ENCODE measurements at regions not wholly inside any gene's neighbourhood (a gene's known extent, or its start where the extent isn't known, plus 50 kb on each side); places are given as distances from the start of the nearest gene placed in this dataset.

GRCh38 chr1:110752941-110753725, 78.4 kb upstream of the KCNA3 start:
- no peak overlapping the region for H3K4me3 Mint-ChIP-seq (ENCODE audit: unreplicated experiment)
- H3K27ac Mint-ChIP-seq (ENCODE audit: unreplicated experiment), result peak overlapping the region; percentile 57
- no peak for TF ChIP-seq CTCF (IDR thresholded peaks at IDR 0.05; ENCODE audit: partially characterized antibody, unreplicated experiment)
- no peaks in the 10 kb centered on the region for H3K36me3 Mint-ChIP-seq (ENCODE audit: unreplicated experiment)
- peaks cover 7% of the 10 kb centered on the region for H3K27me3 Mint-ChIP-seq (ENCODE audit: unreplicated experiment)
- peaks cover 57% of the 10 kb centered on the region for H3K4me1 Mint-ChIP-seq (ENCODE audit: low read depth, unreplicated experiment)
- DNase-seq, result no peak
- H3K9me3 Mint-ChIP-seq (ENCODE audit: unreplicated experiment), result peaks cover 15% of the 10 kb centered on the region

GRCh38 chr1:110750562-110750961, 75.8 kb upstream of the KCNA3 start:
- peaks cover 47% of the 10 kb centered on the region for H3K4me1 Mint-ChIP-seq (ENCODE audit: low read depth, unreplicated experiment)
- no peak for TF ChIP-seq CTCF (IDR thresholded peaks at IDR 0.05; ENCODE audit: partially characterized antibody, unreplicated experiment)
- H3K36me3 Mint-ChIP-seq (ENCODE audit: unreplicated experiment), result no peaks in the 10 kb centered on the region
- no peak for DNase-seq
- peaks cover 3% of the 10 kb centered on the region for H3K9me3 Mint-ChIP-seq (ENCODE audit: unreplicated experiment)
- H3K27me3 Mint-ChIP-seq (ENCODE audit: unreplicated experiment), result no peaks in the 10 kb centered on the region
- no peak overlapping the region for H3K4me3 Mint-ChIP-seq (ENCODE audit: unreplicated experiment)
- peak overlapping the region; percentile 28 for H3K27ac Mint-ChIP-seq (ENCODE audit: unreplicated experiment)

- no peak for DNase-seq
- Mint-ChIP-seq H3K27me3 (ENCODE audit: unreplicated experiment) (peaks cover 1% of the 10 kb centered on the region), H3K27ac (ENCODE audit: unreplicated experiment) (peak overlapping the region; percentile 74), H3K4me1 (ENCODE audit: low read depth, unreplicated experiment) (peaks cover 47% of the 10 kb centered on the region), H3K4me3 (ENCODE audit: unreplicated experiment) (peak overlapping the region; percentile 18), H3K36me3 (ENCODE audit: unreplicated experiment) (no peaks in the 10 kb centered on the region), H3K9me3 (ENCODE audit: unreplicated experiment) (peaks cover 3% of the 10 kb centered on the region)
- TF ChIP-seq CTCF (IDR thresholded peaks at IDR 0.05; ENCODE audit: partially characterized antibody, unreplicated experiment), result no peak
Observed at GRCh38 chr1:110749960-110750359, 75.2 kb upstream of the KCNA3 start.

GRCh38 chr1:110746644-110747259, 72.0 kb upstream of the KCNA3 start:
- no peak for TF ChIP-seq CTCF (IDR thresholded peaks at IDR 0.05; ENCODE audit: partially characterized antibody, unreplicated experiment)
- no peaks in the 10 kb centered on the region for H3K36me3 Mint-ChIP-seq (ENCODE audit: unreplicated experiment)
- H3K4me3 Mint-ChIP-seq (ENCODE audit: unreplicated experiment), result no peak overlapping the region
- H3K27me3 Mint-ChIP-seq (ENCODE audit: unreplicated experiment), result peaks cover 2% of the 10 kb centered on the region
- H3K27ac Mint-ChIP-seq (ENCODE audit: unreplicated experiment), result no peak overlapping the region
- no peaks in the 10 kb centered on the region for H3K9me3 Mint-ChIP-seq (ENCODE audit: unreplicated experiment)
- DNase-seq, result no peak
- H3K4me1 Mint-ChIP-seq (ENCODE audit: low read depth, unreplicated experiment), result peaks cover 28% of the 10 kb centered on the region

- H3K9me3 Mint-ChIP-seq (ENCODE audit: unreplicated experiment), result no peaks in the 10 kb centered on the region
- H3K27me3 Mint-ChIP-seq (ENCODE audit: unreplicated experiment), result peaks cover 4% of the 10 kb centered on the region
- no peak overlapping the region for H3K4me3 Mint-ChIP-seq (ENCODE audit: unreplicated experiment)
- H3K36me3 Mint-ChIP-seq (ENCODE audit: unreplicated experiment), result no peaks in the 10 kb centered on the region
- no peak for TF ChIP-seq CTCF (IDR thresholded peaks at IDR 0.05; ENCODE audit: partially characterized antibody, unreplicated experiment)
- no peak for DNase-seq
- peaks cover 3% of the 10 kb centered on the region for H3K4me1 Mint-ChIP-seq (ENCODE audit: low read depth, unreplicated experiment)
- H3K27ac Mint-ChIP-seq (ENCODE audit: unreplicated experiment), result no peak overlapping the region
Observed at GRCh38 chr1:110743397-110743796, 68.7 kb upstream of the KCNA3 start.
